Keratinocyte (primary cell): ENCODE measurements at regions not wholly inside any gene's neighbourhood (a gene's known extent, or its start where the extent isn't known, plus 50 kb on each side); places are given as distances from the start of the nearest gene placed in this dataset.

Experiments
- EZH2 ChIP-seq: IDR thresholded peaks from one replicate; pipeline ENCODE4 v1.6.1; 2012; ENCODE audit warnings: inconsistent platforms, mild to moderate bottlenecking, low read length, moderate library complexity
- TF ChIP-seq, protein P1 (sequence below), 3 experiments: IDR thresholded peaks in 1 of 3; conservative IDR thresholded peaks in 1 of 3; optimal IDR thresholded peaks in 1 of 3; 2 replicates in 2 of 3; 3 replicates in 1 of 3; pipeline versions ENCODE3 to v1.5.1; 2011; ENCODE audit warnings: low read length in 3 of 3, mild to moderate bottlenecking in 3 of 3, moderate library complexity in 2 of 3, control low read depth in 1 of 3, inconsistent platforms in 1 of 3; ENCODE audit not compliant: insufficient read depth in 2 of 3; ENCODE audit errors: extremely low read depth in 1 of 3

DNA sequence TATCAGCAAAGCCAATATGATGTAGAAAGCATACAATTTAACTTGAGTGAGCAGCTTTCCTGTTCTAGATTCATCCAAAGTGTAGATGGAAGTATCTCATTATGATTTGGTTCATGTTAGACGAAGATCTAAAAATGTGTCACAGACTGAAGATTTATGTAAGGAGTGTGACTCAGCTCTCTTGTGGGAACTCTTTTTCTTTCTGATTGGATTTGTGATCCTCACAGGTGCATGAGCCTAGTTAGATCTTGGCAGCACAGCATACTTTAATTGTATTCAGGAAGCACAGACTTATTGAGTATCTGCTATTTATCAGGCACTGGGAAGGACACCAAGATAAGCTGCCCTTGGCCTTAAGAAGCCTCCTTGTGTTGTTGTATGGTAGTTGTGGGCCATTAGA, 147.1 kb downstream of the C11orf91 start:
- TF ChIP-seq, protein P1, sequence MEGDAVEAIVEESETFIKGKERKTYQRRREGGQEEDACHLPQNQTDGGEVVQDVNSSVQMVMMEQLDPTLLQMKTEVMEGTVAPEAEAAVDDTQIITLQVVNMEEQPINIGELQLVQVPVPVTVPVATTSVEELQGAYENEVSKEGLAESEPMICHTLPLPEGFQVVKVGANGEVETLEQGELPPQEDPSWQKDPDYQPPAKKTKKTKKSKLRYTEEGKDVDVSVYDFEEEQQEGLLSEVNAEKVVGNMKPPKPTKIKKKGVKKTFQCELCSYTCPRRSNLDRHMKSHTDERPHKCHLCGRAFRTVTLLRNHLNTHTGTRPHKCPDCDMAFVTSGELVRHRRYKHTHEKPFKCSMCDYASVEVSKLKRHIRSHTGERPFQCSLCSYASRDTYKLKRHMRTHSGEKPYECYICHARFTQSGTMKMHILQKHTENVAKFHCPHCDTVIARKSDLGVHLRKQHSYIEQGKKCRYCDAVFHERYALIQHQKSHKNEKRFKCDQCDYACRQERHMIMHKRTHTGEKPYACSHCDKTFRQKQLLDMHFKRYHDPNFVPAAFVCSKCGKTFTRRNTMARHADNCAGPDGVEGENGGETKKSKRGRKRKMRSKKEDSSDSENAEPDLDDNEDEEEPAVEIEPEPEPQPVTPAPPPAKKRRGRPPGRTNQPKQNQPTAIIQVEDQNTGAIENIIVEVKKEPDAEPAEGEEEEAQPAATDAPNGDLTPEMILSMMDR (optimal IDR thresholded peaks at IDR 0.05 in 1 of 3, IDR thresholded peaks at IDR 0.05 in 1 of 3, conservative IDR thresholded peaks at IDR 0.05 in 1 of 3; ENCODE audit: extremely low read depth in 1 of 3, insufficient read depth in 2 of 3, low read length in 3 of 3) = no peak
- no peak for TF ChIP-seq EZH2
